Endothelial cell of umbilical vein (primary cell): ENCODE measurements at regions not wholly inside any gene's neighbourhood (a gene's known extent, or its start where the extent isn't known, plus 50 kb on each side); places are given as distances from the start of the nearest gene placed in this dataset.

Experiments used
- BruUV-seq: library from RNA; stranded (reverse); fragments of 400-500 nt; replicated peaks from 2 replicates; lab custom pipeline; 2021; lab: Mats Ljungman, UMichigan
- CTCF ChIA-PET: fragments of 300-600, 350-600 bp; sonication (Branson Sonifier 250); formaldehyde crosslinking; loops from one replicate; lab custom pipeline; 2021; ENCODE audit warnings: antibody characterized with exemption, inconsistent platforms; lab: Charles Lee
- POLR2A ChIA-PET: fragments of 300-600, 350-600 bp; sonication (Branson Sonifier 250); formaldehyde crosslinking; loops from one replicate; lab custom pipeline; 2021; ENCODE audit warnings: antibody characterized with exemption, inconsistent platforms; lab: Charles Lee
- DNase-seq: peaks from one replicate; pipeline ENCODE4 v3.0.0-alpha.2; 2011; ENCODE audit warnings: low read depth, low spot score
- FAIRE-seq: peaks from 2 replicates; lab custom pipeline; 2011; peaks lifted over from hg19 to GRCh38; lab: Jason Lieb, UNC
- H2AFZ ChIP-seq: 2 replicates; pipeline ENCODE4 v1.6.0; 2012; ENCODE audit warnings: low read depth, low read length, control low read depth, inconsistent platforms
- H3K27ac ChIP-seq: 2 replicates; pipeline ENCODE4 v1.5.1; 2011; ENCODE audit warnings: low read depth, mild to moderate bottlenecking, control low read depth, low read length, moderate library complexity; ENCODE audit not compliant: insufficient read depth
- H3K27me3 ChIP-seq, 2 experiments: 2 replicates each; pipeline versions ENCODE4 v1.6.0 to v1.6.1; 2011; ENCODE audit warnings: low read length in 2 of 2, mixed read lengths in 1 of 2; ENCODE audit not compliant: control insufficient read depth in 2 of 2, insufficient read depth in 2 of 2
- H3K36me3 ChIP-seq, 2 experiments: 2 replicates in 1 of 2; 3 replicates in 1 of 2; pipeline ENCODE4 v1.5.1; 2011; ENCODE audit warnings: low read length in 2 of 2, mild to moderate bottlenecking in 1 of 2, moderate library complexity in 1 of 2; ENCODE audit not compliant: control insufficient read depth in 2 of 2, insufficient read depth in 2 of 2; ENCODE audit errors: extremely low read depth in 1 of 2
- H3K4me1 ChIP-seq: 3 replicates; pipeline ENCODE4 v1.5.1; 2011; ENCODE audit warnings: mild to moderate bottlenecking, low read length; ENCODE audit not compliant: control insufficient read depth, insufficient read depth; ENCODE audit errors: extremely low read depth
- H3K4me2 ChIP-seq: 2 replicates; pipeline ENCODE4 v1.6.1; 2011; ENCODE audit warnings: low read length, control low read depth, mixed read lengths; ENCODE audit not compliant: insufficient read depth
- H3K4me3 ChIP-seq, 3 experiments: fragments of 200-600 bp in 1 of 3; sonication (generic), shearing (Covaris generic) in 1 of 3; replicated peaks in 1 of 3; 2 replicates each; pipeline ENCODE4 v1.5.1; 2011 to 2016; ENCODE audit warnings: control low read depth in 3 of 3, low read length in 3 of 3, mild to moderate bottlenecking in 2 of 3, inconsistent platforms in 1 of 3, low read depth in 1 of 3, moderate library complexity in 1 of 3; ENCODE audit not compliant: insufficient read depth in 1 of 3
- H3K79me2 ChIP-seq: 2 replicates; pipeline ENCODE4 v1.6.0; 2012; ENCODE audit warnings: low read length, inconsistent platforms; ENCODE audit not compliant: control insufficient read depth, insufficient read depth
- H3K9ac ChIP-seq: replicated peaks from 2 replicates; pipeline ENCODE3; 2011; ENCODE audit warnings: low read length, control low read depth; ENCODE audit not compliant: insufficient read depth; ENCODE audit errors: extremely low read depth
- H3K9me1 ChIP-seq: replicated peaks from 3 replicates; pipeline ENCODE4 v1.6.0; 2011; ENCODE audit warnings: mild to moderate bottlenecking, low read length; ENCODE audit not compliant: control insufficient read depth, insufficient read depth; ENCODE audit errors: extremely low read depth
- H3K9me3 ChIP-seq: replicated peaks from 2 replicates; pipeline ENCODE4 v1.5.1; 2012; ENCODE audit warnings: low read length, inconsistent platforms; ENCODE audit not compliant: control insufficient read depth, insufficient read depth
- H4K20me1 ChIP-seq: replicated peaks from 2 replicates; pipeline ENCODE3; 2011; ENCODE audit warnings: mild to moderate bottlenecking, low read length; ENCODE audit not compliant: control insufficient read depth, insufficient read depth; ENCODE audit errors: extremely low read depth
- FOS ChIP-seq: IDR thresholded peaks from 2 replicates; pipeline ENCODE4 v1.6.1; 2011; ENCODE audit warnings: mild to moderate bottlenecking, low read length, moderate library complexity, borderline replicate concordance; ENCODE audit not compliant: insufficient read depth
- GATA2 ChIP-seq: IDR thresholded peaks from 2 replicates; pipeline ENCODE4 v1.7.0; 2011; ENCODE audit warnings: low read depth, mild to moderate bottlenecking, moderate library complexity, mixed read lengths, low read length; ENCODE audit not compliant: insufficient read length, insufficient read depth
- MAX ChIP-seq: IDR thresholded peaks from 2 replicates; pipeline ENCODE4 v1.6.1; 2011; ENCODE audit not compliant: insufficient read depth, insufficient read length
- POLR2AphosphoS5 ChIP-seq: IDR thresholded peaks from 2 replicates; pipeline ENCODE4 v1.6.1; 2012; ENCODE audit warnings: low read depth, mild to moderate bottlenecking, control low read depth, low read length, moderate library complexity; ENCODE audit not compliant: insufficient read depth
- dilution Hi-C: fragments of 300-500 bp; cut with MboI; formaldehyde crosslinking; loops from one replicate; pipeline ENCODE4 v1.15.0; 2019; ENCODE audit warnings: low sequenced_read_pairs; ENCODE audit not compliant: extremely low pct_ligation_motif_present
- intact Hi-C: fragments of 100-400 bp; cut with micrococcal nuclease; formaldehyde crosslinking; loops from one replicate; pipeline ENCODE4 v1.10.0; 2022

DNA sequence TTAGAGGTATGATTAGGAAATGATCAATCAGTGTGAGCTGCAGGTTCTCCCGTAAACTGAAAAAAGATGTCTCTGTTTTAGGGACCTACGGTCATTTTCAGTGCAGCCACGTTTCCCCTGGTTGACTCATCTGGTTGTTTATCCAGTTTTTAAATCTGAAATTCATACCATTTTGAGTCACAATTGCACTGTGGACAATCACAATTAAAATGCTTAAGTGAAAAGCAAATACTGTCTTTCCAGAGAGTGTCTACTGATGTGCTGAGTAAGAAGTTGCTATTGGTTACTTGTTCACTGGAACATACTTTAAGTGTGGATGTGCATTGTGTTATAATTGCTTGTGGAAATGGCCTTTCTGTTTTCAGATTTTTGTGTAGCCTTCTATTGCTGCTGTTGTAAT, 305.1 kb upstream of the SASH1 start:
- CTCF ChIA-PET, result no interaction called here
- H3K9me3 ChIP-seq, result no peaks in the 10 kb centered on the region
- dilution Hi-C loops (no loop called here), intact Hi-C loops (no loop called here)
- peaks cover 3% of the 10 kb centered on the region for H3K4me1 ChIP-seq
- no peaks in the 10 kb centered on the region for H3K79me2 ChIP-seq
- no peaks in the 10 kb centered on the region for H3K27me3 ChIP-seq
- POLR2A ChIA-PET, result no interaction called here
- H3K9ac ChIP-seq, result no peak overlapping the region
- no peak for FAIRE-seq
- H3K27ac ChIP-seq, result no peak overlapping the region
- no peak overlapping the region for H2AFZ ChIP-seq
- H4K20me1 ChIP-seq, result no peaks in the 10 kb centered on the region
- no peaks in the 10 kb centered on the region for H3K9me1 ChIP-seq
- H3K36me3 ChIP-seq, result no peaks in the 10 kb centered on the region
- no TSS peak for BruUV-seq
- H3K4me3 ChIP-seq, result no peak overlapping the region
- no peak for DNase-seq
- no peak overlapping the region for H3K4me2 ChIP-seq
- no peak for TF ChIP-seq MAX
- TF ChIP-seq POLR2AphosphoS5, result no peak
- TF ChIP-seq FOS, result peak; percentile 10

- Histone ChIP-seq H4K20me1 (no peaks in the 10 kb centered on the region), H3K4me2 (no peak overlapping the region), H3K9me3 (no peaks in the 10 kb centered on the region), H3K9ac (no peak overlapping the region), H3K36me3 (no peaks in the 10 kb centered on the region), H3K9me1 (no peaks in the 10 kb centered on the region), H2AFZ (no peak overlapping the region), H3K4me3 (no peak overlapping the region), H3K4me1 (peaks cover 3% of the 10 kb centered on the region), H3K27ac (no peak overlapping the region), H3K27me3 (no peaks in the 10 kb centered on the region), H3K79me2 (no peaks in the 10 kb centered on the region)
- DNase-seq (no peak), FAIRE-seq (no peak)
- dilution Hi-C loops, result no loop called here
- no TSS peak for BruUV-seq
- ChIA-PET POLR2A (no interaction called here), CTCF (no interaction called here)
- intact Hi-C loops, result no loop called here
- TF ChIP-seq GATA2, result no peak
Measured at GRCh38 chr6:148041546-148041945, 301.1 kb upstream of the SASH1 start.
